ENCODE measurements at regions not wholly inside any gene's neighbourhood (a gene's known extent, or its start where the extent isn't known, plus 50 kb on each side); places are given as distances from the start of the nearest gene placed in this dataset.

DNA sequence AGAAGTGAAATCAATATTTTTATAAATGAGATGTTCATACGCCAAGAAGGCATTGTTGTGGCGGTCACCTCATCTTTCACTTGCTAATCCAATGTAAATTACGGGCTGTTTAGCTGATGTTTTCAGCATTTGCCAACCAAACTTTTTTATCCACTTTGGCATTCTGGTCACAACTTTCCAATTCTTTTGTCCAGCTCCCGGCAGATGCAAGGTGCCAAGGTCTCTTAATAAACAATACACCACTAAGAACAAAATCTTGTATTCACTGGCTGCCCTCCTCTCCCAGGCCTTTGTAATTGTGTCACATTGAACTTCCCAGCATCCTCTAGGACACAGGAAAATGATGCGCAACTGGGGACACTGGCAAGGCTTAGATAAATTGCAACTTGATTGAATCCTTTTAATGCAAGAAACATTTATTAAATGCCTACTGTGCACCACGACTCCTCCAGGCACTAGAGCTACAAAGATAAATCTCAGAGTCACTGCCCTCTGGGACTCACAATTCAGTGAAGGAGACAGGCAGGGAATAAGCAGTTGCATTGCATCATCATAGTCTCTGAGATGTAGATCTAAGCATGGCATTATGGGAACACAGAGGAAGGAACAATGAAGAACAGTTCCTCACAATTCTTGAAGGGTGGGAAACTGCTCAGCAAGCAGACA is 165.4 kb upstream of the C16orf82 start:
- TF ChIP-seq, protein P1, sequence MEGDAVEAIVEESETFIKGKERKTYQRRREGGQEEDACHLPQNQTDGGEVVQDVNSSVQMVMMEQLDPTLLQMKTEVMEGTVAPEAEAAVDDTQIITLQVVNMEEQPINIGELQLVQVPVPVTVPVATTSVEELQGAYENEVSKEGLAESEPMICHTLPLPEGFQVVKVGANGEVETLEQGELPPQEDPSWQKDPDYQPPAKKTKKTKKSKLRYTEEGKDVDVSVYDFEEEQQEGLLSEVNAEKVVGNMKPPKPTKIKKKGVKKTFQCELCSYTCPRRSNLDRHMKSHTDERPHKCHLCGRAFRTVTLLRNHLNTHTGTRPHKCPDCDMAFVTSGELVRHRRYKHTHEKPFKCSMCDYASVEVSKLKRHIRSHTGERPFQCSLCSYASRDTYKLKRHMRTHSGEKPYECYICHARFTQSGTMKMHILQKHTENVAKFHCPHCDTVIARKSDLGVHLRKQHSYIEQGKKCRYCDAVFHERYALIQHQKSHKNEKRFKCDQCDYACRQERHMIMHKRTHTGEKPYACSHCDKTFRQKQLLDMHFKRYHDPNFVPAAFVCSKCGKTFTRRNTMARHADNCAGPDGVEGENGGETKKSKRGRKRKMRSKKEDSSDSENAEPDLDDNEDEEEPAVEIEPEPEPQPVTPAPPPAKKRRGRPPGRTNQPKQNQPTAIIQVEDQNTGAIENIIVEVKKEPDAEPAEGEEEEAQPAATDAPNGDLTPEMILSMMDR (IDR thresholded peaks at IDR 0.05), result no peak
- TF ChIP-seq POLR2A (IDR thresholded peaks at IDR 0.05), result no peak
